ENCODE measurements at regions not wholly inside any gene's neighbourhood (a gene's known extent, or its start where the extent isn't known, plus 50 kb on each side); places are given as distances from the start of the nearest gene placed in this dataset.

DNA sequence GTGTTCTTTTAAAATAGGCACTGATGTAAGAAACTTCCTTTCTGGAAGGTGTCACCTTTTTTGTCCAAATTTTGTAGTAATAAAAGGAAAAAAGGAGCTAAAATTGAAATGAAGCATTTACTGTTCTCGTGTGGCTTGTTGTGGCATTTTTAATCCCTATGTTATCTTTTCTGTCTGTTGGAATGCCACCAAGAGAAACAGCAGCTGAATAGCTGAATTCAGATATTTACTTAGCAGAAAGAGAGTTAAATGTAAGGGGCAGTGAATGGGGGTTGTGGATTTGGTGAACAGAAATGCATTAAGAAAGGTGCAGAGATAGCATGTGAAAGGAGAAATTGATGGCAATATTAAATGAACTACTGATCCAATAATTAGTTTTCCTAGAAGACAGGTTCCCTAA lies 573.6 kb upstream of the EPHA7 start:
- no peak overlapping the region for H2AFZ ChIP-seq (ENCODE audit: low read length)
- H3K4me3 ChIP-seq (ENCODE audit: low read length), result no peak overlapping the region
- no peaks in the 10 kb centered on the region for H3F3A ChIP-seq (ENCODE audit: insufficient read depth, low read length)
- no peaks in the 10 kb centered on the region for H3K9me2 ChIP-seq (replicated peaks; ENCODE audit: insufficient read depth, low read length)
- H3K36me3 ChIP-seq (replicated peaks; ENCODE audit: insufficient read depth, low read length), result no peaks in the 10 kb centered on the region
- no peaks in the 10 kb centered on the region for H3K9me3 ChIP-seq (replicated peaks; ENCODE audit: insufficient read depth, low read length)
- no peak for TF ChIP-seq EZH2 (optimal IDR thresholded peaks at IDR 0.05; ENCODE audit: low read depth, low read length)
- TF ChIP-seq, protein P1, sequence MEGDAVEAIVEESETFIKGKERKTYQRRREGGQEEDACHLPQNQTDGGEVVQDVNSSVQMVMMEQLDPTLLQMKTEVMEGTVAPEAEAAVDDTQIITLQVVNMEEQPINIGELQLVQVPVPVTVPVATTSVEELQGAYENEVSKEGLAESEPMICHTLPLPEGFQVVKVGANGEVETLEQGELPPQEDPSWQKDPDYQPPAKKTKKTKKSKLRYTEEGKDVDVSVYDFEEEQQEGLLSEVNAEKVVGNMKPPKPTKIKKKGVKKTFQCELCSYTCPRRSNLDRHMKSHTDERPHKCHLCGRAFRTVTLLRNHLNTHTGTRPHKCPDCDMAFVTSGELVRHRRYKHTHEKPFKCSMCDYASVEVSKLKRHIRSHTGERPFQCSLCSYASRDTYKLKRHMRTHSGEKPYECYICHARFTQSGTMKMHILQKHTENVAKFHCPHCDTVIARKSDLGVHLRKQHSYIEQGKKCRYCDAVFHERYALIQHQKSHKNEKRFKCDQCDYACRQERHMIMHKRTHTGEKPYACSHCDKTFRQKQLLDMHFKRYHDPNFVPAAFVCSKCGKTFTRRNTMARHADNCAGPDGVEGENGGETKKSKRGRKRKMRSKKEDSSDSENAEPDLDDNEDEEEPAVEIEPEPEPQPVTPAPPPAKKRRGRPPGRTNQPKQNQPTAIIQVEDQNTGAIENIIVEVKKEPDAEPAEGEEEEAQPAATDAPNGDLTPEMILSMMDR (IDR thresholded peaks at IDR 0.05; ENCODE audit: low read length), result no peak
- no peak for TF ChIP-seq EZH2phosphoT487 (IDR thresholded peaks at IDR 0.05; ENCODE audit: low read length)
- no peaks in the 10 kb centered on the region for H4K20me1 ChIP-seq (ENCODE audit: insufficient read depth, low read length)
- no peak overlapping the region for H3K4me2 ChIP-seq (ENCODE audit: low read depth, low read length)
- no peak for DNase-seq
- H3K79me2 ChIP-seq (ENCODE audit: low read length), result no peaks in the 10 kb centered on the region
- no peak overlapping the region for H3K9ac ChIP-seq (ENCODE audit: low read length)
- H3K27ac ChIP-seq (ENCODE audit: low read length), result no peak overlapping the region
- no peaks in the 10 kb centered on the region for H3K4me1 ChIP-seq (ENCODE audit: low read length)
- H3K27me3 ChIP-seq (replicated peaks; ENCODE audit: insufficient read depth, low read length), result no peaks in the 10 kb centered on the region

DNA sequence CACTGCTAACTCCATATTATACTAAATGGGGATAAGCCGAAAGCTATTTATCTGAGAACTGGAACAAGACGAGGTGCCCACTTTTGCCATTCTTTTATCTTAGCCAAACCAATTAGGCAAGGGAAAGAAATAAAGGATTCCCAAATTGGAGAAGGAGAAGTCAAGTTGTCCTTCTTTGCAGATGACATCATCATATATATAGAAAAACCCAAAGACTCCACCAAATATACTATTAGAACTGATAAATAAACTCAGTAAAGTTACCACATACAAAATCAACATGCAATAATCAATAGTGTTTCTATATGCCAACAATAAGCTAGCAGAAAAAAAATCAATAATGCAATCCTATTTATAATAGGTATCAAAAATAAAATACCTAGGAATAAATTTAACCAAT lies 570.3 kb upstream of the EPHA7 start:
- H3K79me2 ChIP-seq (ENCODE audit: low read length), result no peaks in the 10 kb centered on the region
- H3K4me1 ChIP-seq (ENCODE audit: low read length), result peaks cover 7% of the 10 kb centered on the region
- H3K9me2 ChIP-seq (replicated peaks; ENCODE audit: insufficient read depth, low read length), result no peaks in the 10 kb centered on the region
- TF ChIP-seq, protein P1 (IDR thresholded peaks at IDR 0.05; ENCODE audit: low read length), result no peak
- TF ChIP-seq EZH2 (optimal IDR thresholded peaks at IDR 0.05; ENCODE audit: low read depth, low read length) (no peak), EZH2phosphoT487 (IDR thresholded peaks at IDR 0.05; ENCODE audit: low read length) (no peak)
- no peaks in the 10 kb centered on the region for H3K36me3 ChIP-seq (replicated peaks; ENCODE audit: insufficient read depth, low read length)
- H3K27me3 ChIP-seq (replicated peaks; ENCODE audit: insufficient read depth, low read length), result no peaks in the 10 kb centered on the region
- no peak overlapping the region for H3K9ac ChIP-seq (ENCODE audit: low read length)
- no peak overlapping the region for H3K4me2 ChIP-seq (ENCODE audit: low read depth, low read length)
- no peaks in the 10 kb centered on the region for H3K9me3 ChIP-seq (replicated peaks; ENCODE audit: insufficient read depth, low read length)
- DNase-seq, result no peak
- H3K4me3 ChIP-seq (ENCODE audit: low read length), result no peak overlapping the region
- H2AFZ ChIP-seq (ENCODE audit: low read length), result no peak overlapping the region
- no peaks in the 10 kb centered on the region for H4K20me1 ChIP-seq (ENCODE audit: insufficient read depth, low read length)
- no peak overlapping the region for H3K27ac ChIP-seq (ENCODE audit: low read length)
- no peaks in the 10 kb centered on the region for H3F3A ChIP-seq (ENCODE audit: insufficient read depth, low read length)

DNA sequence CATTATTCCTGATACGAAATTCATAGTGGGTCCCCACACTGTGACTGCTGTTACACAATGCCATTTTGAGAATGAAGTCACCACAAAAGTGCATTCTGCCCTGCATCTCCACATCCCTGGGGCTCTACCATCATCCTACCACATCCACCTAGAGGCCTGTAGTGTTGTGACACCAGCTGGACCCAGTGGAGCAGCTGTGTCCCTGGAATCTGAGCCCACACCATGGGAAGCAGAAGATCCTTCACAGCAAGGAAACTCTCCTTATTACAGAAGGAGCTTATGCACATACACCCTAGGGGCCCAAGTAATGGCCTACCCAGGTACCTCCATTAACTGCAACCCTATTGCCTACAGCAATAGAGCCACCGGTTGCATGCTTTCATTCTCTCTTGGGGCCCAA lies 566.6 kb upstream of the EPHA7 start:
- no peaks in the 10 kb centered on the region for H3K79me2 ChIP-seq (ENCODE audit: low read length)
- TF ChIP-seq EZH2phosphoT487 (IDR thresholded peaks at IDR 0.05; ENCODE audit: low read length) (no peak), EZH2 (optimal IDR thresholded peaks at IDR 0.05; ENCODE audit: low read depth, low read length) (no peak)
- TF ChIP-seq, protein P1 (IDR thresholded peaks at IDR 0.05; ENCODE audit: low read length), result no peak
- H3K4me2 ChIP-seq (ENCODE audit: low read depth, low read length), result no peak overlapping the region
- no peaks in the 10 kb centered on the region for H3K9me3 ChIP-seq (replicated peaks; ENCODE audit: insufficient read depth, low read length)
- H4K20me1 ChIP-seq (ENCODE audit: insufficient read depth, low read length), result no peaks in the 10 kb centered on the region
- H3F3A ChIP-seq (ENCODE audit: insufficient read depth, low read length), result no peaks in the 10 kb centered on the region
- H3K9ac ChIP-seq (ENCODE audit: low read length), result no peak overlapping the region
- H3K4me3 ChIP-seq (ENCODE audit: low read length), result no peak overlapping the region
- H3K9me2 ChIP-seq (replicated peaks; ENCODE audit: insufficient read depth, low read length), result no peaks in the 10 kb centered on the region
- no peak overlapping the region for H2AFZ ChIP-seq (ENCODE audit: low read length)
- H3K27ac ChIP-seq (ENCODE audit: low read length), result no peak overlapping the region
- no peaks in the 10 kb centered on the region for H3K36me3 ChIP-seq (replicated peaks; ENCODE audit: insufficient read depth, low read length)
- no peak for DNase-seq
- H3K27me3 ChIP-seq (replicated peaks; ENCODE audit: insufficient read depth, low read length), result no peaks in the 10 kb centered on the region
- H3K4me1 ChIP-seq (ENCODE audit: low read length), result peaks cover 7% of the 10 kb centered on the region

Measured in MM.1S (cell line).